Erythroblast (primary cell): ENCODE measurements at regions not wholly inside any gene's neighbourhood (a gene's known extent, or its start where the extent isn't known, plus 50 kb on each side); places are given as distances from the start of the nearest gene placed in this dataset.

ENCODE experiments used
- GATA1 ChIP-seq: IDR thresholded peaks from 2 replicates; pipeline ENCODE4 v1.6.1; 2011; ENCODE audit warnings: low read depth, mild to moderate bottlenecking, control low read depth, low read length, moderate library complexity
- POLR2A ChIP-seq: IDR thresholded peaks from 2 replicates; pipeline ENCODE4 v1.6.1; 2011; ENCODE audit warnings: mild to moderate bottlenecking, low read length

GRCh38 chr10:131825960-131826650, 74.7 kb upstream of the PPP2R2D start:
- TF ChIP-seq POLR2A: no peak
- no peak for TF ChIP-seq GATA1
